OCI-LY3 (cell line): ENCODE measurements at regions not wholly inside any gene's neighbourhood (a gene's known extent, or its start where the extent isn't known, plus 50 kb on each side); places are given as distances from the start of the nearest gene placed in this dataset.
"Not testable (repeated sequence)": the region's sequence is repeated elsewhere in the genome, so short reads cannot be mapped to it uniquely, and the experiment has no call there.

Experiments
- H2AFZ ChIP-seq: fragments of 200-600, 300-600 bp; shearing (Covaris generic); 2 replicates; pipeline ENCODE4 v1.6.0; 2014; ENCODE audit warnings: antibody characterized with exemption, low read depth, low read length
- H3K27ac ChIP-seq: fragments of 200-600, 300-600 bp; sonication (generic); 2 replicates; pipeline ENCODE4 v1.5.1; 2014; ENCODE audit warnings: mild to moderate bottlenecking, low read length, moderate library complexity, mixed read lengths
- H3K27me3 ChIP-seq: fragments of 200-600, 300-600 bp; sonication (generic); 2 replicates; pipeline ENCODE4 v1.6.1; 2014; ENCODE audit warnings: low read depth, low read length, mixed read lengths
- H3K36me3 ChIP-seq: fragments of 200-600, 300-600 bp; sonication (generic); replicated peaks from 2 replicates; pipeline ENCODE3; 2014; ENCODE audit warnings: low read depth, low read length, mixed read lengths
- H3K4me1 ChIP-seq: fragments of 300-600, 200-600 bp; sonication (generic); 2 replicates; pipeline ENCODE4 v1.6.1; 2014; ENCODE audit warnings: low read length, mixed read lengths
- H3K4me2 ChIP-seq: fragments of 200-600, 300-600 bp; sonication (generic); 2 replicates; pipeline ENCODE4 v1.6.1; 2014; ENCODE audit warnings: low read length, mixed read lengths
- H3K4me3 ChIP-seq: fragments of 300-600, 200-600 bp; sonication (generic); 2 replicates; pipeline ENCODE4 v1.5.1; 2014; ENCODE audit warnings: antibody characterized with exemption, mild to moderate bottlenecking, low read length, moderate library complexity
- H3K79me2 ChIP-seq: fragments of 300-600, 200-600 bp; shearing (Covaris generic); 2 replicates; pipeline ENCODE4 v1.6.1; 2014; ENCODE audit warnings: mild to moderate bottlenecking, low read length, mixed read lengths
- H3K9ac ChIP-seq: fragments of 300-600, 200-600 bp; shearing (Covaris generic); 2 replicates; pipeline ENCODE4 v1.6.0; 2014; ENCODE audit warnings: mild to moderate bottlenecking, low read length, moderate library complexity
- H3K9me3 ChIP-seq: fragments of 200-600, 300-600 bp; shearing (Covaris generic); 2 replicates; pipeline ENCODE4 v1.6.1; 2014; ENCODE audit warnings: low read length, mixed read lengths; ENCODE audit not compliant: insufficient read depth
- H4K20me1 ChIP-seq: fragments of 200-600, 300-600 bp; sonication (generic); 2 replicates; pipeline ENCODE4 v1.6.1; 2016; ENCODE audit warnings: low read length, mixed read lengths; ENCODE audit not compliant: insufficient read depth
- EZH2phosphoT487 ChIP-seq: fragments of 200-600 bp; shearing (Covaris generic); IDR thresholded peaks from 2 replicates; pipeline ENCODE4 v1.6.1; 2018; ENCODE audit warnings: antibody characterized with exemption, mixed run types, low read depth
- TF ChIP-seq, protein P1 (sequence below): fragments of 200-600, 300-600 bp; sonication (generic); IDR thresholded peaks from 2 replicates; pipeline ENCODE4 v1.5.1; 2014; ENCODE audit warnings: antibody characterized with exemption, low read length, low read depth

- H2AFZ ChIP-seq, result no peak overlapping the region
- H3K4me2 ChIP-seq, result no peak overlapping the region
- H4K20me1 ChIP-seq, result no peaks in the 10 kb centered on the region
- H3K9ac ChIP-seq, result no peak overlapping the region
- H3K79me2 ChIP-seq, result no peaks in the 10 kb centered on the region
- TF ChIP-seq EZH2phosphoT487, result no peak
- TF ChIP-seq, protein P1, sequence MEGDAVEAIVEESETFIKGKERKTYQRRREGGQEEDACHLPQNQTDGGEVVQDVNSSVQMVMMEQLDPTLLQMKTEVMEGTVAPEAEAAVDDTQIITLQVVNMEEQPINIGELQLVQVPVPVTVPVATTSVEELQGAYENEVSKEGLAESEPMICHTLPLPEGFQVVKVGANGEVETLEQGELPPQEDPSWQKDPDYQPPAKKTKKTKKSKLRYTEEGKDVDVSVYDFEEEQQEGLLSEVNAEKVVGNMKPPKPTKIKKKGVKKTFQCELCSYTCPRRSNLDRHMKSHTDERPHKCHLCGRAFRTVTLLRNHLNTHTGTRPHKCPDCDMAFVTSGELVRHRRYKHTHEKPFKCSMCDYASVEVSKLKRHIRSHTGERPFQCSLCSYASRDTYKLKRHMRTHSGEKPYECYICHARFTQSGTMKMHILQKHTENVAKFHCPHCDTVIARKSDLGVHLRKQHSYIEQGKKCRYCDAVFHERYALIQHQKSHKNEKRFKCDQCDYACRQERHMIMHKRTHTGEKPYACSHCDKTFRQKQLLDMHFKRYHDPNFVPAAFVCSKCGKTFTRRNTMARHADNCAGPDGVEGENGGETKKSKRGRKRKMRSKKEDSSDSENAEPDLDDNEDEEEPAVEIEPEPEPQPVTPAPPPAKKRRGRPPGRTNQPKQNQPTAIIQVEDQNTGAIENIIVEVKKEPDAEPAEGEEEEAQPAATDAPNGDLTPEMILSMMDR, result no peak
- H3K4me3 ChIP-seq, result no peak overlapping the region
- H3K36me3 ChIP-seq, result no peaks in the 10 kb centered on the region
- no peaks in the 10 kb centered on the region for H3K9me3 ChIP-seq
- no peaks in the 10 kb centered on the region for H3K4me1 ChIP-seq
- no peak overlapping the region for H3K27ac ChIP-seq
- H3K27me3 ChIP-seq, result no peaks in the 10 kb centered on the region
Observed at GRCh38 chr3:15903164-15903563, 105.4 kb upstream of the ANKRD28 start.

- H3K9me3 ChIP-seq, result no peaks in the 10 kb centered on the region
- H3K4me3 ChIP-seq, result no peak overlapping the region
- no peak overlapping the region for H2AFZ ChIP-seq
- no peaks in the 10 kb centered on the region for H3K79me2 ChIP-seq
- no peaks in the 10 kb centered on the region for H3K27me3 ChIP-seq
- no peak overlapping the region for H3K27ac ChIP-seq
- H3K9ac ChIP-seq, result no peak overlapping the region
- no peaks in the 10 kb centered on the region for H4K20me1 ChIP-seq
- TF ChIP-seq, protein P1, result no peak
- no peak for TF ChIP-seq EZH2phosphoT487
- H3K4me2 ChIP-seq, result no peak overlapping the region
- H3K4me1 ChIP-seq, result no peaks in the 10 kb centered on the region
- no peaks in the 10 kb centered on the region for H3K36me3 ChIP-seq
Observed at GRCh38 chr3:15903759-15904720, 106.3 kb upstream of the ANKRD28 start.

DNA sequence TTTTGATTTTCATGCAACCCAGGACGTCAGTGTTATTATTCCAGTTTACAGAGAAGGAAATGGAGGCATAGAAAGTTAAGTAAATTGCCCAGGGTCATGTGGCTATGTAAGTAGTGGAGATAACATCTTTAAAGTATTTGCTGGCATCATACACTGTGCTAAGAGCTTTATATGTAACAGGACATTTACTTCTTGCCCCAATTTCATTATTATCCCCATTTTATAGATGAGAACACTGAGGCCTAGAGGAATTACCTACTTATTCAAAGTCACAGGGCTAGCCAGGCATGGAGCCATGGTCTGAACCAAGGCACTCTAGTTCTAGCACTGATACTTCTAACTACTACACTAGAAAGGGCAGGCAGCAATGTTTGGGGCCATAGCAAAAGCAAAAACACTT lies 107.3 kb upstream of the ANKRD28 start:
- Histone ChIP-seq H3K27me3 (no peaks in the 10 kb centered on the region), H3K4me3 (no peak overlapping the region), H3K36me3 (no peaks in the 10 kb centered on the region), H3K27ac (no peak overlapping the region), H3K79me2 (no peaks in the 10 kb centered on the region), H3K4me1 (no peaks in the 10 kb centered on the region), H3K9me3 (no peaks in the 10 kb centered on the region), H3K4me2 (no peak overlapping the region), H2AFZ (no peak overlapping the region), H4K20me1 (no peaks in the 10 kb centered on the region), H3K9ac (no peak overlapping the region)
- TF ChIP-seq, protein P1, result no peak
- no peak for TF ChIP-seq EZH2phosphoT487

DNA sequence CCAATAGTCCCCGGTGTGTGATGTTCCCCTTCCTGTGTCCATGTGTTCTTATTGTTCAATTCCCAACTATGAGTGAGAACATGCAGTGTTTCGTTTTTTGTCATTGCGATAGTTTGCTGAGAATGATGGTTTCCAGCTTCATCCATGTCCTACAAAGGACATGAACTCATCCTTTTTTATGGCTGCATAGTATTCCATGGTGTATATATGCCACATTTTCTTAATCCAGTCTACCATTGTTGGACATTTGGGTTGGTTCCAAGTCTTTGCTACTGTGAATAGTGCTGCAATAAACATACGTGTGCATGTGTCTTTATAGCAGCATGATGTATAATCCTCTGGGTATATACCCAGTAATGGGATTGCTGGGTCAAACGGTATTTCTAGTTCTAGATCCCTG lies 109.6 kb upstream of the ANKRD28 start:
- H3K9ac ChIP-seq, H3K4me2 ChIP-seq, H3K36me3 ChIP-seq, H3K9me3 ChIP-seq, H3K27me3 ChIP-seq, H3K4me3 ChIP-seq, H3K27ac ChIP-seq, H3K79me2 ChIP-seq, H4K20me1 ChIP-seq, H2AFZ ChIP-seq, H3K4me1 ChIP-seq: not testable (repeated sequence)
